Endodermal cell (in vitro differentiated cells): ENCODE measurements at regions not wholly inside any gene's neighbourhood (a gene's known extent, or its start where the extent isn't known, plus 50 kb on each side); places are given as distances from the start of the nearest gene placed in this dataset.
A peak's percentile ranks its signal among the peaks of the same experiment; 100 is the strongest.

Experiments used
- DNase-seq: peaks from one replicate; pipeline ENCODE4 v3.0.0-alpha.2; 2017
- H3K27ac ChIP-seq: 2 replicates; pipeline ENCODE4 v1.5.1; 2013; ENCODE audit warnings: mild to moderate bottlenecking, low read depth, low read length, moderate library complexity
- H3K27me3 ChIP-seq: 2 replicates; pipeline ENCODE4 v1.6.1; 2013; ENCODE audit warnings: mild to moderate bottlenecking, low read length, moderate library complexity; ENCODE audit not compliant: insufficient read depth, control insufficient read depth, poor library complexity, severe bottlenecking
- H3K36me3 ChIP-seq: 2 replicates; pipeline ENCODE4 v1.7.0; 2013; ENCODE audit warnings: mild to moderate bottlenecking, low read length, moderate library complexity; ENCODE audit not compliant: control insufficient read depth, insufficient read depth
- H3K4me1 ChIP-seq: one replicate; pipeline ENCODE4 v1.7.0; 2013; ENCODE audit warnings: low read length; ENCODE audit not compliant: control insufficient read depth, insufficient read depth
- H3K4me3 ChIP-seq: 2 replicates; pipeline ENCODE4 v1.5.1; 2013; ENCODE audit warnings: mild to moderate bottlenecking, low read length, moderate library complexity
- H3K9ac ChIP-seq: 2 replicates; pipeline ENCODE4 v1.6.1; 2013; ENCODE audit warnings: mild to moderate bottlenecking, low read length, moderate library complexity; ENCODE audit not compliant: poor library complexity, severe bottlenecking; ENCODE audit errors: extremely low read depth
- H3K9me3 ChIP-seq: 2 replicates; pipeline ENCODE4 v1.6.1; 2013; ENCODE audit warnings: mild to moderate bottlenecking, low read length, moderate library complexity; ENCODE audit not compliant: control insufficient read depth
- H3K27ac Mint-ChIP-seq: 2 replicates; pipeline ENCODE4 v1.8.0; 2020; ENCODE audit warnings: mixed read lengths
- H3K27me3 Mint-ChIP-seq: 2 replicates; pipeline ENCODE4 v1.8.0; 2021; ENCODE audit warnings: mild to moderate bottlenecking, mixed read lengths; ENCODE audit not compliant: insufficient read depth
- H3K36me3 Mint-ChIP-seq: 2 replicates; pipeline ENCODE4 v1.8.0; 2020; ENCODE audit warnings: low read depth, mixed read lengths
- H3K4me1 Mint-ChIP-seq: 2 replicates; pipeline ENCODE4 v1.8.0; 2020; ENCODE audit warnings: mixed read lengths
- H3K4me3 Mint-ChIP-seq: 2 replicates; pipeline ENCODE4 v1.8.0; 2020; ENCODE audit warnings: mild to moderate bottlenecking, moderate library complexity, mixed read lengths
- H3K9me3 Mint-ChIP-seq: 2 replicates; pipeline ENCODE4 v1.8.0; 2020; ENCODE audit warnings: mild to moderate bottlenecking, mixed read lengths
- whole genome bisulfite sequencing, 2 experiments: methylation state at CpG; one replicate each; pipeline versions ENCODE4 v1.1.5 to v1.1.7; 2013; ENCODE audit warnings: missing lambda C conversion rate in 2 of 2, mixed read lengths in 1 of 2; ENCODE audit not compliant: insufficient coverage in 1 of 2, insufficient read length in 1 of 2; 5-methylcytosine and 5-hydroxymethylcytosine counted together
- TF ChIP-seq, protein P1 (sequence below): fragments of 200-600 bp; sonication (generic); conservative IDR thresholded peaks from 2 replicates; pipeline ENCODE4 v1.5.0; 2021; ENCODE audit warnings: antibody characterized with exemption, mild to moderate bottlenecking

DNA sequence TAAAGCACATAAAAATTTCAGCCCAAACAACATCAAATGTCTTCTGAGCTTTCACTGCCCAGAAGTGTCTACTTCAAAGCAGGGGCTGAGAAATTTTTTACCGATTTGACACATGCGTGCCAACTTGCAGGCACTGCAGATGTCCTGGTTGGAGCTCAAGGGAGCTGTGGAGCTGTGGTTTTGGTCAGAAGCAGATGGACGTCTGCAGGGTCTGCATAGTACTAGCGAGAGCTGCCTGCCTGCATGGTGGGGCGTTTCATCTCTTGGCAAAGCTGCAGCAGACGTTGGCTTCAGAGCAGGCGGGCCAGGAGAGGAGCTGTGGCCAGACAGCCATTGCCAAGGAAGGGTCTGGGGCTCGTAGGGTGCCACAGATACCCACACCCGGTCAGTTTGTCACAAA is 296.7 kb downstream of the GLRX3 start:
- Histone ChIP-seq H3K36me3 (no peaks in the 10 kb centered on the region), H3K9me3 (no peaks in the 10 kb centered on the region), H3K9ac (no peak overlapping the region), H3K4me1 (no peaks in the 10 kb centered on the region), H3K4me3 (no peak overlapping the region), H3K27me3 (no peaks in the 10 kb centered on the region), H3K27ac (no peak overlapping the region)
- TF ChIP-seq, protein P1, sequence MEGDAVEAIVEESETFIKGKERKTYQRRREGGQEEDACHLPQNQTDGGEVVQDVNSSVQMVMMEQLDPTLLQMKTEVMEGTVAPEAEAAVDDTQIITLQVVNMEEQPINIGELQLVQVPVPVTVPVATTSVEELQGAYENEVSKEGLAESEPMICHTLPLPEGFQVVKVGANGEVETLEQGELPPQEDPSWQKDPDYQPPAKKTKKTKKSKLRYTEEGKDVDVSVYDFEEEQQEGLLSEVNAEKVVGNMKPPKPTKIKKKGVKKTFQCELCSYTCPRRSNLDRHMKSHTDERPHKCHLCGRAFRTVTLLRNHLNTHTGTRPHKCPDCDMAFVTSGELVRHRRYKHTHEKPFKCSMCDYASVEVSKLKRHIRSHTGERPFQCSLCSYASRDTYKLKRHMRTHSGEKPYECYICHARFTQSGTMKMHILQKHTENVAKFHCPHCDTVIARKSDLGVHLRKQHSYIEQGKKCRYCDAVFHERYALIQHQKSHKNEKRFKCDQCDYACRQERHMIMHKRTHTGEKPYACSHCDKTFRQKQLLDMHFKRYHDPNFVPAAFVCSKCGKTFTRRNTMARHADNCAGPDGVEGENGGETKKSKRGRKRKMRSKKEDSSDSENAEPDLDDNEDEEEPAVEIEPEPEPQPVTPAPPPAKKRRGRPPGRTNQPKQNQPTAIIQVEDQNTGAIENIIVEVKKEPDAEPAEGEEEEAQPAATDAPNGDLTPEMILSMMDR, result no peak
- 80 to 86% methylated on average over 8 to 9 of the region's 9 CpGs for WGBS, 2 experiments
- DNase-seq, result peak; percentile 17
- Mint-ChIP-seq H3K27ac (no peak overlapping the region), H3K36me3 (no peaks in the 10 kb centered on the region), H3K4me3 (no peak overlapping the region), H3K4me1 (no peaks in the 10 kb centered on the region), H3K27me3 (no peaks in the 10 kb centered on the region), H3K9me3 (peaks cover 7% of the 10 kb centered on the region)

- no peaks in the 10 kb centered on the region for H3K27me3 ChIP-seq
- no peaks in the 10 kb centered on the region for H3K4me1 Mint-ChIP-seq
- H3K9me3 Mint-ChIP-seq, result peaks cover 7% of the 10 kb centered on the region
- H3K4me1 ChIP-seq, result no peaks in the 10 kb centered on the region
- no peak overlapping the region for H3K4me3 Mint-ChIP-seq
- DNase-seq, result peak; percentile 21
- no peaks in the 10 kb centered on the region for H3K36me3 Mint-ChIP-seq
- H3K9me3 ChIP-seq, result no peaks in the 10 kb centered on the region
- 87 to 98% methylated on average over 6 to 12 of the region's 14 CpGs for WGBS, 2 experiments
- no peak overlapping the region for H3K9ac ChIP-seq
- no peaks in the 10 kb centered on the region for H3K27me3 Mint-ChIP-seq
- H3K36me3 ChIP-seq, result no peaks in the 10 kb centered on the region
- no peak overlapping the region for H3K27ac Mint-ChIP-seq
- H3K27ac ChIP-seq, result no peak overlapping the region
- TF ChIP-seq, protein P1, result no peak
- no peak overlapping the region for H3K4me3 ChIP-seq
These were observed 298.5 kb downstream of the GLRX3 start for GRCh38 chr10:130434446-130435385.

DNA sequence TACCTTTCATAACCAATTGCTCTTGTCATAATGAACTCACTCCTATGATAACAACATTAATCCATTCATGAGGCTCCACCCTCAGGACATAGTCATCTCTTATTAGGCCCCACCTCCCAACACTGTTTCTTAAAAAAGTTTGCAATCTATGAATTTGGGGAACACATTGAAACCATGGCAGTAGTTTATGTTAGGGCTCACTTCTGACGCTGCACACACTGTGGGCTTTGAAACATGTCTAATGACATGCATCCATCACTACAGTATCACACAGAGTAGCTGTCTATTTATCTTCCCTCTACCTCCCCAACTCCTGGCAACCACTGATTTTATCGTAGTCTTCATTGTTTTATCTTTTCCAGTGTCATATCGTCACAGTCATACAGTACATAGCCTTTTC is 299.8 kb downstream of the GLRX3 start:
- TF ChIP-seq, protein P1, result no peak
- Mint-ChIP-seq H3K36me3 (no peaks in the 10 kb centered on the region), H3K27ac (no peak overlapping the region), H3K9me3 (peaks cover 7% of the 10 kb centered on the region), H3K27me3 (no peaks in the 10 kb centered on the region), H3K4me1 (no peaks in the 10 kb centered on the region), H3K4me3 (no peak overlapping the region)
- Histone ChIP-seq H3K4me1 (no peaks in the 10 kb centered on the region), H3K36me3 (no peaks in the 10 kb centered on the region), H3K4me3 (no peak overlapping the region), H3K27me3 (no peaks in the 10 kb centered on the region), H3K9ac (no peak overlapping the region), H3K9me3 (no peaks in the 10 kb centered on the region), H3K27ac (no peak overlapping the region)
- 88 to 94% methylated on average over 3 of the region's 3 CpGs for WGBS, 2 experiments
- no peak for DNase-seq
